Fibroblast of the conjunctiva (primary cell): ENCODE measurements at regions not wholly inside any gene's neighbourhood (a gene's known extent, or its start where the extent isn't known, plus 50 kb on each side); places are given as distances from the start of the nearest gene placed in this dataset.
"Not testable (repeated sequence)": the region's sequence is repeated elsewhere in the genome, so short reads cannot be mapped to it uniquely, and the experiment has no call there.

Experiments used
- DNase-seq: peaks from one replicate; pipeline ENCODE4 v3.0.0-alpha.2; 2010; ENCODE audit warnings: low read depth

DNA sequence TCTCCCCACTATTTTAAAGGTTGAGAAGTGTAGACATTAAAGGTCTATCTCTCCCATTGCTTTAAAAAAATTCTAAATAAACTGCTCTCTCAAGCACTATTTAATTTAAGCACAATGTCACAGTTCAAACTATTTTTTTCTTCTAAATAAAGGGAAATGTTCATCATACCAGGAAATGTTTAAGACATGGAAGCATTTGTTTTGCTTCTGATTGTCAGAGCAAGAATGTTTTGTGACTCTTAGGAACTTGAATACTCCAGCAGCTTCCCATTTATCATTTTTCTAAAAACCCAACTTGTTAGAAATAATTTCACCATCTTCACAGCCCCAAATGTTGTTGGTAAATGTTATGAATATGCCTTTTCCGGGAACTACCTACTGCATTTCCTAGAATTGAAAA is 121.8 kb upstream of the NTF3 start:
- no peak for DNase-seq

DNA sequence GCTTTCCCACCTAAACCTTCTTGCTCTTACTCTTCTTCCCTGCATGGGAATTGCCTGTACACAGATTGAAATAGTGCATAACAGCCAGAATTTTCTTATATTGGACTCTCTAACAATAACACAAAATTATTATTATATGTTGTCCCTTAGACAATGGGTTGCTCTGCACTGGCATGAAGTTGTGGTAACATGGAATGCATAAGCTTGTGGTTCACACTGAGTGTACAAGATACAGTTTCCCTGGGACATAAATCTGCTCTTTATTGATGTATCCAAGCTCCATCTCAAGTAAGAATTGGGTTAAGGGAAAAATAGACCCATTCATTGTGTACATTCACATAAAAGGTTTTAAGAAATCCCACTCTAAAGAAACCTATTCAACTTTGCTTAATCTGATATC is 114.4 kb upstream of the NTF3 start:
- no peak for DNase-seq

DNA sequence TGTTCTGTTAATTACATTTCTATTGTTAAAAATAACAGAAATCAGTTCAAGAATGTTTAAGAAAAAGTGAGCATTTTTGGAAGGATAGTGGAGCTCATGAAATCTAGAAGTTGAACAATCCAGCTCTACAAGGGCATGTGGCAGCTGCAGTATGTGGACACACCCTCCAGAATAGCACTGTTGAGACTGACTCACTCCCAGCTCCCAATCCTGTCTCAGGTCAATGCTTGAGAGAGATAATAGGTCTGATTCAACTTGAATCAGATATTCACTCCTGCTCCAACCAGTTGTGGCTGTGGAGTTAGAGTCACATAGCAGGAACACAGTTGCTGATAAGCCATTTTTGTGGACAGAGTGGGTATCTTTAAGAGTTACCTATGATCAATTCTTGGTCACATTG is 113.0 kb upstream of the NTF3 start:
- DNase-seq, result no peak

DNA sequence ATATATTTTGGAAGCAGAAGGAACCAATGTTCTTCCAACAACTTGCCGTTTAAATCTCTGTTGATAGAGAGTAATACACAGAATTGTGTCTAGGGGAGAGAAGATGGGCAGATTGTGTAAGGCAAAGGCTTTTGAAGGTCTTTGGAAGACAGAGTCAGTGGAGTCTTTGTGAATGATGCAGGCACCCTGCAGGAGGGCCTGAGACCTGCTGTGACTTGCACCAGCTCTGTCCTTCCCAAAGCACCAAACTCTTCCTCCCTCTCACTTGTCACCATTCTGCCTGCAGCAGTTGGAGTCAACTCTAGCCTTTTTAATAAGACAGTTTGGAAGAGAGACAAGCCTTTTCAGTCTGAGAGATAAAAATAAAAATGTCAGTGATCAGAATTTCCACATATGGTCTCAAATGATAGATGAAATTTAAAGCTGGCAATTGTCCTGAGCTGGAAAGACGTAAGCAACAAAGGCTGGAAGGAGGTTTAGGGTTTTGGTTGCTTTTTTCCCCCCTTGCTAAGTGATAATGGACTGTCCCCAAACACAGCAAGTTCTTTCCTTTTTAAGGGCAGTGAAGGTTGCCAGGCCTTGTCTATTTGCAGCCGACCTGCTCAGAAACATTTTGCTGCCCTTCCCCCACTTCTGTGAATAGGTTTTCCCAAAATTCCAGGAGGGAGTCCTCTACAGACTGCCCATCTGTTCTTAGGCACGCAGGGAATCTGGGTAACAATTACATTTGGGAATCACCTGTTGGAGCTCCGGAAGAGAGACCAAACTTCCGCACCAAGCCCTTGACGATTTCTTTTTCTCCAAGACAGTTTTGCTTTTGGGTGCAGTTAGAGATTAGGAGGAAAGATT is 103.0 kb upstream of the NTF3 start:
- no peak for DNase-seq

DNA sequence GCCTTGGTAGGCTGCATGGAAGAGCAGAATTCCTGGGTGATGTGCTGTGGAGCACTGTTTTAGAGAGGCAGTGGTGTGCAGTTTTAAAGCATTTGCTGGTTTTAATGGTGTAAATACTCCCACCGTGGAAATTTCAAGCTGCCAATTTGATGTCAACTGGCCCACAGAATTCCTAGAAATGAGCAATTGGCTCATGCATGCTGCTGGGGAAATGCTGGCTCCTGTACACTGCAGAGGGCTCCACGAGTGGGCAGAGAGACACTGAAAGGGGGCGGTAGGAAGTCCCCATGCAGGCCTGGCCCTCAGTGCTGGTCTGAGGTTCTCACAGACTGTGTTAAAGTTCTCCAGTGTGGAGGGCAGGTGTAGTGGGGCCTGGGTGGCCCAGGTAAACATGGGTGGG is 99.4 kb upstream of the NTF3 start:
- no peak for DNase-seq

DNA sequence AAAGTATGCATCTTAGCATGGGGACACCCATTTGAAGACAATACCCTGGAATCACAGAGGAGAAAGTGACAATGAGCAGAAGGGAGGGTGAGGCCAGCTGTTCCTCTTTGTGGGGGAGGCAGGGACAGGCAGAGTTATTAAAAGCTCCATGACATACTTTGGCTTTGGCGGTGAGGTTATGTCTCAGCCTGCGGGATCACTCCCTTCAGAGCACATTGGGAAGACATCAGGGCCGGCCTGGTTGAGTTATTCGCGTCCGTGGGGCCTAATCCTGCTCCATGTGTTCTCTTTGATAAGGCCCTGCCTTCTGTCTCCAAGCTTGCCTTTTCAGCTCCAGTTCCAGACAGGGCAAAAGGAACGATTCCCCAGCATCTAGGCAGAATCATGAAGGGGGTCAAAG is 98.8 kb upstream of the NTF3 start:
- no peak for DNase-seq

DNA sequence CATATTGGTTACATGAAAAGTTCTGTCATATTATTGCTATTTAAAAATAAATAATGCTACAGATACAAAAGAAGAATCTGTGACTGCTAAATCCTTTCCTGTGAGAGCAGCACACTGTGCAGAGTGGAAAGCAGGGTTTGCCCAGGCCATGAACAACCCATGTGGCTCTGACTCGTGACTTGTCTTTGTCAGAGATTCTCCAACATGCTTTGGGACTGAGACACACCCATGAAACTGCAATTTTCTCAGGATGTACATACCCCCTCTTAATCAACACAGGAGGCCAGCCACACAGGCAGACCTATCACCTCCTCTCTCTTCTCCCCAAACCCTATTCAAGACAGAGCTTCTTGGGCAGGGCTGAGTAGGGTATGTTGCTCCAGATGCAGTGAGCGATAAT is 96.8 kb upstream of the NTF3 start:
- no peak for DNase-seq

DNA sequence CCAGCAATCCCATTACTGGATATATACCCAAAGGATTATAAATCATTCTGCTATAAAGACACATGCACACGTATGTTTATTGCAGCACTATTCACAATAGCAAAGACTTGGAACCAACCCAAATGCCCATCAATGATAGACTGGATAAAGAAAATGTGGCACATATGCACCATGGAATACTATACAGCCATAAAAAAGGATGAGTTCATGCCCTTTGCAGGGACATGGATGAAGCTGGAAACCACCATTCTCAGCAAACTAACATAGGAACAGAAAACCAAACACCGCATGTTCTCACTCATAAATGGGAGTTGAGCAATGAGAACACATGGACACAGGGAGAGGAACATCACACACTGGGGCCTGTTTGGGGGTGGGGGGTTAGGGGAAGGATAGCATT is 90.8 kb upstream of the NTF3 start:
- not testable (repeated sequence) for DNase-seq

DNA sequence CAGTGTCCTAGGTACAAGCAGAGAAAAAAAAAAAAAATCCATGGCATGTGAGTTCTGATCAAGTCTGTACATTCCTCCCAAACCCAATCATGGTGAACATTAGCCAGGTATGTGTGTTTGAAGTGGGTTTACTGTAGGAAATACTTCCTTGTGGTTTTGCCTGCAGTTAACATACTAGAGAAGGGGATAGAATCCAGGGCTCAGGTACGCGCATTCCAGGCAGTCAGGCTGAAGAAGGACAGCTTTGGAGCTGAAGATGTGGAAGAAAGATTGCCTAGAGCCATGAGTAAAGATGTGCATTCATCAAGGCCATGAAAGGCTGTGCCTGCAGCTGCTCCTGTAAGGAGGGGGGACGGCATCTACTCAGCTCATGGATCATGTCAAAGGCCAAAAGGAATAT is 88.2 kb upstream of the NTF3 start:
- no peak for DNase-seq

DNA sequence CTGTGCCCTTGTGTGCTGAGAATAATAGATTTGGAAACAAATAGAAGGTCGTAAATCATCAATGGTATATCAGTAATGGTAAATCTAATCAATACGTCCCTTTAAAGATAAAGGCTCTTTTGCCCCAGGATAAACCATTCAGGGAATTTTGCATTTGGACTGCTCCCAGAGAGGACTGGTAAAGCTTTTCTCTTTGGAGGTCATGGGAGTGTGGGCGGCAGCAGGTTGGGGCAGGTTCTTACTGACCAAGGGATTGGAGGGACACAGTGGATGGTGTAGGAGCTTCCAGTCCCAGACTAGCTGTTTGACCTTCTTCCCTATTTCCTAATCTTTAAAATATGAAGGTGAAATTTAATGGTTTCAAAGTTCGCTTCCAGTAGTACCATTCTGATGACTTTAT is 87.8 kb upstream of the NTF3 start:
- no peak for DNase-seq

DNA sequence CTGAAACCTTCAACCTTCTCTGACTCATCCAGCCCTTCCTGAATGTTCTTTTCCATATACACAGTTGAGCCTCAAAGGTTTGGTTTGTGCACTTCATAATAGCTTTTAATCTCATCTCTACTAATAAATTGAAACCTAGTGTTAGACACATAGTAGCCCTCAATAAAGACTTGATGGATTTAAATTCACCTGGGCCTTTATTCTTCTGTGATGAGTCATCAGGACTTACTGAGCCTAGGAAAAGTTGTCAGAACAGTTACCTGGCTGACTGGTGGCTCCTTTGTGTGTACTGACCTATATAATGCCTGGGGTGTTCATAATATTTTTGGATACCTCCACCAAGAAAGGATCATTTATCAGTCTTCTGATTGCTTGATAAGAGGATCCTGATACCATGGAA is 86.4 kb upstream of the NTF3 start:
- DNase-seq, result no peak

DNA sequence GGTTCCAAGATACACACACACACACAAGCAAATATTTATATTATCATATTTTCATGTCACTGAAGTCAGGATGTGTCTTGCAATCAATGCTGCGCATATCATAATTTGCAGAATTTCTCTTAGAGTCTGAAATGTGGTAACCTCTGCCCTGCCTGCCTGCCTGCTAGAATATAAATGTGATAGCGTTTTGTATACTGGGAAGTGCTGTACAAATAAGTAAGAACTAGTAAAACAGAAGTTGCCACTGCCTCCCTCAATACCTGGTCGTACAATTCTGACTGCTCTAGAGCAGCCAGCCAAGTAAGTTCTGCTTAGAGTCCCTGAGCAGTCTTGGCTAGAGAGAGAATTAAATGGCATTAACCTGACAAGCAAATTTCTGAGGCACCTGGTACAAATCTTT is 83.9 kb upstream of the NTF3 start:
- no peak for DNase-seq

DNA sequence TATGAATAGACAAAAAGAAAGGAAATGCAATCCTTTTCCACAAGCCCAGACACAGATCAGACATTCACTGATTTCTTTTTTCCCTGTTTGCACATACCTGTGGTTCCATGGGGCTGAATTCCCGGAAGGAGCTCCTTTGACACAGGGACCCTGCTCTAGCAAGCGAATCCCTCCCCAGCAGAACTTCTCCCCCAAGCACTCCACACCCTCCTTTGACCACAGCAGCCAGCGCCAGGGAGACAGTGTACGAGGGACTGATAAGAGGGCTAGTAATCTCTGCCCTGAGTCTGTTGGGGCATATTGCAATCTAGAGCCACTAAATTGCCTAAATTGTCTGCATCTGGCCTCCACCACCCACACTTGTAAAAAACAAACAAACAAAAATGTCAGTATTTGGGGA is 83.4 kb upstream of the NTF3 start:
- DNase-seq, result no peak

DNA sequence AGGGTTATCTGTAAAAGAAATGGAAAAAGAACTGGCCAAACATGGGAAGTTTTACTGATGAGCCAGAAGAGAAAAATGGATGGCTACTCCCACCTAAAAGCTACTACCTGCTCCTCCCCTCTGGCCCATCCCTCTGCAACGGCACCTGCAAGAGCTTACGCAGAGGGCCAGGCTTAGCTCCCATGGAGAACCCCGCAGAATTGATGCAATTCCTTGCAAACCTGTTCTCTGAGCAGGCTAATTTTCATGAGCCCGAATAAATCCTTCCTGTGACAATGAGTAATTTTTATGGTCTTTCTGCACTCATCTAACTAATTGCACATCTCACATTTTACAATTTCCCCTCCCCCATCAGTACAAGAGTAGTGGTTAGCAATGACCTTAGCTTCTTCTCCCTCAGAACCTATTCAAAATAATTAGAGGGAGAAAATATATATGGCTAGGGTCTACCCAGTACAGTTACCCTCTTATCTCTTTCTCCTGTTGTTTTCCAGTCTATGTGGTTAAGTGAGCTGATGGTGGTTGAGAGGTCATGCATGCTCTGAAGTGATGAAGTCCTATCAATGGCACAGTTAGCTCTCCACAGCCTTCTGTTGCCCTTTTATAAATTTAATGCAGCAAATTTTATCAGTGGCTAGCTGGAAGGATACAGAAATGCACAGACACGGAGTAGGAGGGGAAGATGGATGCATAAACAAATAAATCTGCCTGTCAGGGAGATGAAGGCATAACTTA is 67.7 kb upstream of the NTF3 start:
- DNase-seq, result no peak

DNA sequence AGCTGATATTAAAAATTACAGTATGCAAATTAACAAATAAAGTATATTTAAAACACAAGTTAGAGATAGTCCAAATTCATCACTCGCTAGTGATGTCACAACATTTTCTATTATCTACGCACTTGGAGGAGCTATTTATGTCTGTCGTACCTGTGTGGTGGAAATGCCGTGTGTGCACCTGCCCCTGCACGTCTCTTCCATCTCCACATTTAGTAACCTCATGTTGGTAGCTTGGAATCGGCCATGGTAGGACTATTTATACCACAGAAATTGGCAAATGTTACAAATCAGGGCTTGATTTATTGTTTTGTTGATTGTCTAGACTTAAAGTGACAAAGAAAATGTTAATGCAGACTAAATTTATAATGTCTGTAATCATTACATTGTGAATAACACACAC is 62.6 kb upstream of the NTF3 start:
- DNase-seq, result no peak

DNA sequence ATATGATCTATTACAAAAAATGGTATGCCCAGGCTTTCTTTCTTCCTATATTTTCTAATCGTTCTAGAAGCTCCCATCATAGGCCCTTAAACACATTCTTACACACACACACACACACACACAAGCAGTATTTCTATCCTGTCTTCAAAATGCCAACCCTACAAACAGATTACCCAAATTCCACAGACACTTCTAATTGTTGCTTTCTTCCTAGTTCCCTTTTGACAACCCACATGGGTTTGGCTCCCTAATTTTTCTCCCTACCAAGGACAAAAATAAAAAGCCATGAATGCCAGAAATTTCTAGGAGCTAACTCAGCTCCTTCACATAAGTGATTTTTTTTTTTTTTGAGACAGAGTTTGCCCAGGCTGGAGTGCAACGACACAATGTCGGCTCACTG is 60.3 kb upstream of the NTF3 start:
- DNase-seq, result no peak

DNA sequence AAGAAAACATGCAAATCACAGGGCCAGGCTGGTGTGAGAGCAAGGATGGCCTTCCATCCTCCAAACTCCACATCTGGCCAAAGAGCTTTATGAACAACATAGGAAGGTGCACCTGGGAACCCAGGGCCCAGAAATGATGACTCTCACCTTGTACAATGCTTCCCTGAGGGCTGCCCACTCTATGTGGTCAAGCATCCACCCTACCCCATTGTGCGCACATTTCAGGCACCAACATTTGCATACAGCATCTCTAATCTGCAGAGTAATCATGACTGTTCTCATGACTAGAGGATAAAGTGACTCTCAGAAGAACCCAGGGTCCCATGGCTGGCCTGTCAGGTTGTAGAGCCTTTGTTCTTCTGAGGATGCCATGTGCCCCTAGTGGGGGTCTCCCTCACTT is 57.2 kb upstream of the NTF3 start:
- no peak for DNase-seq

DNA sequence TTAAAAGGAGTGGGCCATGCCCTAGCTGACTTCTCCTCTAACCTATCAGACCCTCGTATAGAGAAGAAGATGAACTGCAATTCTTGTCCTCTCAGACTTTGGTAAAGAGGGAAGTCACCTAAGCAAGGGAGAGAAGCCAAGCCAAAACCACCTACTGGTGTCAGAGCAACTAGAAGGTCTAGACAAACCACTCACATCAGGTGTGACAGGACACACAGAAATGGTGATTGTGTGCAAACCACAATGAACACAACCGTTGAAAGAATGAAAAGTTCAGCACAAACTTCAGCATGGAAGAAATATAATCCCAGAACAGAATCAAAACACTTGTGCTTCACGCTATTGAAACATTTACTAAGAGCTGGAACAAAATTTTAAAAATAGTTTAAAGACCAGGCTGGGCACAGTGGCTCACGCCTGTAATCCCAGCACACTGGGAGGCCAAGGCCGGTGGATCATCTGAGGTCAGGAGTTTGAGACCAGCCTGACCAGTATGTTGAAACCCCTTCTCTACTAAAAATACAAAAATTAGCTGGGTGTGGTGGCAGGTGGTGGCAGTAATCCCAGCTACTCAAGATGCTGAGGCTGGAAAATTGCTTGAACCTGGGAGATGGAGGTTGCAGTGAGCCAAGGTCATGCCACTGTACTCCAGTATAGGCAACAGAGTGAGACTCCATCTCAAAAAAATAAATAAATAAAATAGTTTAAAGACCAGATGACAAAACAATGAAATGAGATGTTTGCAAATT is 56.2 kb upstream of the NTF3 start:
- DNase-seq, result no peak

DNA sequence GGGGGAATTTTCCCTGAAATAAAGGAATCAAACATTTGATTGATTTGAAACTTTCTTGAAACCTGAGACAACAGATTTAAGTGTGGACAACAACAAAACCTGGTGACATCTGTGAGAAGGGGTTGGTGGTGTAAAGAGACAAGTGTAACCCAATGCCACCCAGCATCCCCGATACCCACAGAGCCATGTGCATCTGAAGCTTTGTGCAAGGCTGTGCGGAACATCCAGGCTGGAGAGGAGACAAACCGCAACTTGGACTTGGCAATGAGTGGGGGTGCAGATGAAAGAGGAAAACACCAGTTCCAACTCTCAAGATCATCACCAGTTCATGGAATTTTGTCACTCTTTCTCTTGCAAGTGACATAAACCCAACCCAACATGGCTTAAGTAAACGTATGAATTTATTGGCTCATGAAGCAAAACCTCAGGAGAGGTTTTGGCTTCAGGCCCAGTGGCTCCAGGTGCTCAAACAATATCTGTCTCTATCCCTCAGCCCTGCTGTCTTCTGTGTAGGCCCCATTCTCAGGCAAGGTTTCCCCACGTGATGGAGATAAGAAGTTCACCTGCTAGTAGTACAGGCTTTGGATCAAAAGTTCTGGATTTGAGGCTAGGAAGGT is 55.2 kb upstream of the NTF3 start:
- no peak for DNase-seq

DNA sequence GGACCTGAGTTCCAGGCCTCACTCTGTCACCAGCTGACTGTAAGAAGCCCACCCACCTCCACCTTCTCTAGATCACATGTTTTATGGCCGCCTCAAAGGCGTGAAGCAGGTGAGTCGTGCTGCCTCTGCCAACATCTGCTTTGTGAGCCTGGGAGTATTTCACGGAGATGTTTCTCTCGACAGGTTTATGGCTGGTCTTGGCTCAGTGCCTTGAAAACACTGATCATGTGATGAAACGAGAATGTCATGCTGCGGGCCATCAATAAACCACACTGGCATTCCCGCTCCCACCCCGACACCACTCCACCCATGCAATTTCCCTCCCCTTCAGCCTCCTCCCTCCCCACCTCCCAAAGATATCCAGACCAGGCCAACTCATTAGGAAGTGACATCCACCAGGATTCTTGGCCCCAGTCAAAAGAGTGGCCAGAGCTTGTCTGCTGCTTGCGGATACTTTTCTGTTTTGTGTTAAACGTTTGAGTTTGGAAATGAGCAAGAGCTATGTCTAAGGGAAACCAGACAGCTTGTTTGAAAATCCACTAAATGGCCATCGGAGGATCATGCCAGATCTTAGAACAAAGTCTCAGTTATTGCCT is 53.8 kb upstream of the NTF3 start:
- DNase-seq, result no peak

DNA sequence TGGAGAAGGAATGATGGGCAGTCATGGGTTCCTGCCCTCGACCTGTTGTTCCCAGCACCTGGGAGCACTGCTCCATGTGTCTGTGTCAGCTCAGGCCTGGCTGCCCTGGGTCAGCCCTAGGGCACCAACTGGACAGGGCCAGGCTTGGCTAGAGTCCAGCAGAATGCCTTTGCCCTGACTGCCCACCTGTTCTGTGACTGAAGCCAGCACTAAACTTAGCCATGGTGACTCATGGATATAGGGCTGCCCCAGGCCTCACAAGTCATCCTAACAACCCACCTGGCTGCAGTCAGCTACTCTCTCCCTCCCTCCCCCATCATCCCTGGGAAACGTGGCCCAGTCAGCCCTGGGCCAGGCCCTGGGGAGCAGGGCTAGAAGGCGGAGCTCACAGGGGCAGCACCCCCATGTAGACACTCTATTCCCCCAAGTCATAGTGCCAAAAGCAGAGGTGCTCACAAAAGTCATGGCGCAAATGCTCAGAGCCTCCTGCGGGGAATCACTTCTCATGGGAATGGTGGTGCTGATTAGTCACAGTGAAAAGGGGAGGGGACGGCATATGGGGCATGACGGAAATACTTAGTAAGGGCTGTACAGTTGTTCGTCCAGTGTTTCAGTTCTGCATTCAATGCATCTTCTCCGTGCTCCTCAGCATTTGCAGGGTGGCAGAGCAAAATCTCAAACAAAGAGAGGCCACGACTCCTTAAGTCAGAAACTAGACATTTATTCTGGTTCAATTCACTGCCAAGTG is 52.0 kb upstream of the NTF3 start:
- DNase-seq, result no peak
